PFSK-1 (cell line): ENCODE measurements at regions not wholly inside any gene's neighbourhood (a gene's known extent, or its start where the extent isn't known, plus 50 kb on each side); places are given as distances from the start of the nearest gene placed in this dataset.

ENCODE experiments used
- FOXP2 ChIP-seq: optimal IDR thresholded peaks from 2 replicates; pipeline ENCODE3; 2011; ENCODE audit warnings: borderline replicate concordance, control low read depth, inconsistent platforms; ENCODE audit not compliant: insufficient read depth; ENCODE audit errors: extremely low read length, extremely low read depth
- POLR2AphosphoS5 ChIP-seq: IDR thresholded peaks from 2 replicates; pipeline ENCODE4 v1.6.1; 2012; ENCODE audit warnings: low read depth, mild to moderate bottlenecking, control low read depth, low read length, moderate library complexity
- REST ChIP-seq, 2 experiments: IDR thresholded peaks; 2 replicates each; pipeline versions ENCODE4 v1.6.1 to v1.8.0; 2011 to 2012; ENCODE audit warnings: low read depth in 2 of 2, low read length in 2 of 2, control low read depth in 1 of 2, inconsistent platforms in 1 of 2, mild to moderate bottlenecking in 1 of 2, moderate library complexity in 1 of 2; ENCODE audit not compliant: insufficient read depth in 1 of 2
- SIN3A ChIP-seq: IDR thresholded peaks from 2 replicates; pipeline ENCODE4 v1.6.1; 2012; ENCODE audit warnings: mild to moderate bottlenecking, low read length, moderate library complexity, borderline replicate concordance; ENCODE audit not compliant: insufficient read depth
- TAF1 ChIP-seq: IDR thresholded peaks from 2 replicates; pipeline ENCODE4 v1.6.1; 2012; ENCODE audit warnings: low read length, control low read depth, borderline replicate concordance; ENCODE audit not compliant: insufficient read depth

DNA sequence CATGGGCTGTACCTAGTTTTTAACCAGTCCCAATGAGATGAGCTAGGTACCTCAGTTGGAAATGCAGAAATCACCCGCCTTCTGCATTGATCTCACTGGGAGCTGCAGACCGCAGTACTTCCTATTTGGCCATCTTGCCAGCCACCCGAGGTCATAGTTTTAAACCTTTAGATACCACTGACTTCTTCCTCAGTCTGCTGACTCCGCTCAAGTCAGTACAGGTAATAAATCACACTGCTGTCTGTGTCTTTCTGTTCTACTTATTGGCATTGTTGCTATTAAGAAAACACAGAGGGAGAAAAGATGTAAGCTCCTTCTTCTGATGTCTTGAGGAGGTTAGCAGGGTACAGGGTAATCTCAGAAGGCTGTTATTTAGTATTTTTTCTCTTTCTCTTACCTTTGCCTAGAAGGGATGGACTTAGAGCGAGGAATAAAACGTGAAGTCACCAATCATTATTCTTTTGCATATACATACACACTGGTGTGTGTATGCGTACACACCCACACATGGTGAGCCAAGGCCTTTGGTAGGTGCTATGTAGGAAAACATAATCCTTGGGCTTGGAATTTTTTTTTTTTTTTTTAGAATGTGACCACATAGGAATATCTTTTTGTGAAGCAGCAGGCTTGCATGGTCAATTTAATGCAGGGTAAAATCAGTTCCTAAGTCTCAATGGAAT lies 197.2 kb downstream of the EDEM1 start:
- TF ChIP-seq FOXP2 (no peak), SIN3A (no peak), TAF1 (no peak), REST (IDR thresholded peaks at IDR 0.05; ENCODE audit: insufficient read depth in 1 of 2, low read depth in 2 of 2, low read length in 2 of 2) (no peak), POLR2AphosphoS5 (no peak)

DNA sequence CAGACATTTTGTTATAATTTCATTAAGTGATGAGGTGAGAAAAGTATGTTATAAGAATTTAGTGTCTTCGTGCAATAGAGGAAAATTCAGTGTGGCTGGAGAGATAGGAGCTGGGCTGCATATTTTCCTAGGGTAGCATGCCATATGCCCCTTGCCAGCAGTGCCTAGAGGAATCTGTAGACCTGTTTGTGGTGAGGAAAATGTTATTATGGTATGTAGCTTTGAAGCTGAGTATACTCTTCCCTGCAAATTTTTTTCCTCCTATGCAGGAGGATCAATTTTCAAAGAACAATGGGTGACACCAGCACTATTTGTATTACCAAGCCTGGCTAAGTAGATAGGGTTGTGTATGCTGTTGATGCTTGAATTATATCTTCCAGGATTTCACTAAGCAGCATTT lies 200.6 kb downstream of the EDEM1 start:
- no peak for TF ChIP-seq SIN3A
- TF ChIP-seq FOXP2, result no peak
- TF ChIP-seq TAF1, result no peak
- no peak for TF ChIP-seq REST (IDR thresholded peaks at IDR 0.05; ENCODE audit: insufficient read depth in 1 of 2, low read depth in 2 of 2, low read length in 2 of 2)

DNA sequence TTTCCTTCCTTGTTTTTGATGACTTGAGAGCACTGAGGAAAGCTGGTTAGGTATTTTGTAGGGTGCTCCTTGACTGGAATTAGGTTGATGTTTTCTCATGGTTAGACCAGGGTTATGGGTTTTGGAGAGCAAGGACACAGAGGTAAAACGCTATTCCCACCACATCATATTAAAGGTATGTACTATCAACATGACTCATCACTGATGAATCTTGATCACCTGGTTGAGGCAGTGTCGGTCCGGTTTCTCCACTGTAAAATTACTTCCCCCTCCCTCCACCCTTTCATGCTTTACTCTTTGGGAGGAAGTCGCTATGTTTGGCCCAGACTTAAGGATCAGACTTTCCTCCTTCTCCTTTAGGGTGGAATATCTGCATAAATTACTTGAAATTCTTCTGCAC lies 201.6 kb downstream of the EDEM1 start:
- TF ChIP-seq SIN3A (no peak), REST (IDR thresholded peaks at IDR 0.05; ENCODE audit: insufficient read depth in 1 of 2, low read depth in 2 of 2, low read length in 2 of 2) (no peak), POLR2AphosphoS5 (no peak), TAF1 (no peak)

DNA sequence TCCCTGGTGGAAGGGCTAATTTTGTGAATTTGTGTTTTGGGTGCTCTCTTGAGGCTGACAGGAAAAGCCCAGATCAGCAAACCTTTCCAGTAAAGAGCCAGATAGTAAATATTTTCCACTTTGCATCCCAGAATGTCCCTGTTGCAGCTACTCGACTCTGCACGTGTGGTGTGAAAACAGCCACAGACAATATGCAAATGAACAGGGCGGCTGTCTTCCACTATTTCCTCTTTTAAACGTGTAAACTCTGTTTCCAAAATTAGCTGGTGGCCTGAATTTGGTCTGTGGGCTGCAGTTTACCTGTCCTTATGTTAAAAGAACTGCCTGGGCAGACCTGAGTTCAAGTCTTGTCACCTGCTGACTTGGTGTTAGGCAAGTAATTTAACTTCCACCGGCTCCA lies 202.7 kb downstream of the EDEM1 start:
- TF ChIP-seq FOXP2, result no peak
- TF ChIP-seq TAF1, result no peak
- no peak for TF ChIP-seq REST (IDR thresholded peaks at IDR 0.05; ENCODE audit: insufficient read depth in 1 of 2, low read depth in 2 of 2, low read length in 2 of 2)
- TF ChIP-seq SIN3A, result no peak
- TF ChIP-seq POLR2AphosphoS5, result no peak
